GM19395 (cell line): ENCODE measurements at regions not wholly inside any gene's neighbourhood (a gene's known extent, or its start where the extent isn't known, plus 50 kb on each side); places are given as distances from the start of the nearest gene placed in this dataset.

Source experiments
- ATAC-seq: cut with Tn5 transposase; IDR thresholded peaks from one replicate; pipeline ENCODE4 v1.9.1; 2021; ENCODE audit warnings: mild to moderate bottlenecking, moderate library complexity; ENCODE audit not compliant: unreplicated experiment

DNA sequence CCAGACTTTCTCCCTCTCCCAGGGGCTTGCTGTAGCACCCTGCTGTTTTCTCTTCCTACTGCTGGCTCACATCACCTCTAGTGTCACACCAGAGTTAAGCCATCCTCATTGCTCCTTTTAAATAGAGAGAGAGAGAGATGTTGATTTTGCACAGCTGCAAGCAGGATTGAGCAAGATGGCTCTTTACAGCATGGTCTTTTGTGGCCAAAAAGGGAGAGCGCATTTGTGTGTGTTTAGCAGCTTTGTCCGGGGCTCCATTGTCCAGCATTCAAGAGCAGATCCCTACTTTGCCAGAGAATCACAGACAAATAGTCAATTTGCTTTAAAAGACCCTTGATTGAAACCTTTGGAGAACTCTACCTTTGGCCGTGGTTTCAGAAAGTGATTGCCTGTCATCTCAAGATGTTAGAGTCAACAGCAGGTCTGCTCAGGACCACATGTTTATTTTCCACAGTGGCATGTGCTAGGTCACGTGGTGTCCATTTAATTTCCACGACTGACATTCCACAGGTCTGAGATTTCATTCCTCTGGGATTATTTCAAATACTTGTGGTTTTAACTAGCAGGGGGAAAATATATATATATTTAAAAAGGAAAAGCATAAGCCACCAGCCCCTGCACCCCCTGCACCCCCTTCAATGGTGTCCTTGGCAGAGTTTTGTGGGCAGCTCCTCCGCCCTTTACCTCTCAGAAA, 359.9 kb upstream of the SLC14A2 start:
- no peak for ATAC-seq

DNA sequence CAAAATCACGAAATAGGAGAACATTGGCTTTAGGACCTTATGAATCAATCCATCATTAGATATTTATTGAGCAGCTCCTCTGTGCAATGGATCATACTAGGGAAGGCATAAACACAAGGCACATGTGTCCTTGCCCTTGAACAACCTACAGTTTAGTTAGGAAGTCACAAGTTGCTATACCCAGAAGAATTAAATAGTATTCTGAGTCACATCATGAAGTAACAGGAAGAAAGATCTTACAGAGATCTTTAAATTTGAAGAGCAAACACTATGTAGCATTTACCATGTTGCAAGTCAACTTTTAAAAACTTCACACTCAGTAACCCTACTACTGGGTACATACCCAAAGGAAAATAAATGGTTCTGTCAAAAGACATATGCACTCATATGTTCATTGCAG, 355.2 kb upstream of the SLC14A2 start:
- no peak for ATAC-seq

DNA sequence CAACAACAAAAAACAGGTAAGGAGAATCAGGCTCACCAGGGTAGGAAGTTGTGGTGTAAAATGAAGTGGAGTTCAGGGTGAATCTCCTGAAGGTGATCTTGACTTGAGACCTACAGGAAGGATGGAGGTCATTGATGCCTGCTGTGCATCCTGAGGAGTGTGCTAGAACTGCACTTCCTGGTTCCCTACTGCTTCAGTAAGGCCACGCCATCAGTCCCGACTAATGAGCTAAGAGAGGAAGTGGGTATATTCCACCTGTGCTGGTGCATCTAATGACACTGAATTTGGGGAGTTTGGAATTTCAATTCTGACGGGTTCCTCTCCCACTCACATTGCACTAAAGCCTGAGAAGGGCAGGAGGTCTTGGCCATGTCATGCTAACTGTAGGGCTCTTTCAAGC, 349.3 kb upstream of the SLC14A2 start:
- no peak for ATAC-seq

DNA sequence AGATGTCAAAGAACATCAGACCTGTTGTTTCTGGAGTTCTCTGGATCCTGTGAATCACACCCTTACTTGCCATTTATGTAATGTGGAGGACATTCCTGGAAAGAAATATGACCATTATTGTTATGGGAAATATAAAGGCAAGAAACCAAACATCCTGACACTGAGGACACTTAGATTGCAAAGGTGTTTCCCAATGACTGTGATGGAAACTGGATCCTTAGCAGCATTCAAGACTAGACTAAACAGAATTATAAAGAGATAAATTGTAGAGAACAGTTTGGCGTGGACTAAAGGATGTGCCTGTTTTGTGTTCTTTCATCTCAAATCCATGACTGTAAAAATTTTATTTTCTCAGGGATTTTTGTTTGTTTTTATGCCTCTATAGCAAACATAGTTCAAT, 347.7 kb upstream of the SLC14A2 start:
- ATAC-seq, result no peak

DNA sequence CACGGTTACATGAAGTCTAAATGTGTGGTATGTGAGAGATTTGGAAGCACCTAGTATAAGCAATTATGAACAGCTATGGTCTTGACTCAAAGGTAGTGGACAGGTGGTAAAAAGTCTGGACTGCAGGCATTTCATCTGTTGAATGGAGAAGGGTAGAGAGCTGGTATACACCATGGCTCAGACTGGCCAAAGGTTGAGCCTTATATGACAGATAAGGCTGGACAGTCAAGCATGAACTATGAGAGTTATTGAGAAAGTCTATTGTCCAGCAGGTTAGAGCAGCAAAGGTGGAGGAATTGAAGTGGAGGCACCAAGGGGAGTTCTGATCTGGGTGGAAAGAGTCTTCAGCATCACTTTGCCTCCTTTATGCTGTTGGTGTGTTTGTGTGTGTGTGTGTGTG, 346.7 kb upstream of the SLC14A2 start:
- no peak for ATAC-seq

DNA sequence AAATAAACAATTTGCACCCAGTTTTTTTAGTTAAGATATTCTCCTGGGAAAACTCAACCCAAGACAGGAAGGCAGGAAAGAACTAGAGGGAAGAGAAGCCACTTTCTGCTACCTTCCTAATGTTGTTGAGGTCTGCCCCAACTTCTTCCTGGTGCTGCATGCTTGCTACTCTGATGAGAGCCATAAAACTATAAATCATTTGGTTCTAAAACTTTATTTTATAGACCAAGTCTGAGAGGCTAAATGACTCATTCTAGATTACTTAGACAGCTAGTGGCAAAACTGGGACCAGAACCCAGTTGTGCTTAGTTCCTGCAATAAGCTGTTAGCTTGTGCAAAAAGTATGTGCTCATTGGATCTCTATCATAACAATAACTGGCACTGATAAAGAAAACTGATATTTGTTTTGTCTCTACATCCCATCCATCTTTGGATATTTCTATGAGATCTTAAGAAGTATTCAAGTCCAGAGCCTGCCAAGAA, 344.9 kb upstream of the SLC14A2 start:
- ATAC-seq, result no peak

DNA sequence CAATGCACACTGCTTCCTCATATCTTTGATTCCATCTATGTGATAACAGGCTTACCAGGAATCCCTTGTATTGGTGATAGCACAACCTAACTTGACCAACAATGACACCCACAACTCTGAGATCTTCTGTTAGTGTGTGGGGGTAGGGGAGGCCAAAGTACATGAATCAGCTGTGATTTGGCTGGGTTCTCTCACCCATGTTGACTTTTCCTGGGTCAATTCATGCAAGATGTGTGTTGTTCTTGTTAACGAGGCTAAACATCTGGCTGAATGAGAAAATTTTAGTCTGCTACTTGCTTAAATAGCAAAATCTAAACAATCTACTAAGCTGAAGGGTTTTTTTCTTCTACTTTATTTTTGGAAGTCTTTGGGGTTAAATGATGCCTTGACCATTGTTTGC, 341.2 kb upstream of the SLC14A2 start:
- no peak for ATAC-seq

DNA sequence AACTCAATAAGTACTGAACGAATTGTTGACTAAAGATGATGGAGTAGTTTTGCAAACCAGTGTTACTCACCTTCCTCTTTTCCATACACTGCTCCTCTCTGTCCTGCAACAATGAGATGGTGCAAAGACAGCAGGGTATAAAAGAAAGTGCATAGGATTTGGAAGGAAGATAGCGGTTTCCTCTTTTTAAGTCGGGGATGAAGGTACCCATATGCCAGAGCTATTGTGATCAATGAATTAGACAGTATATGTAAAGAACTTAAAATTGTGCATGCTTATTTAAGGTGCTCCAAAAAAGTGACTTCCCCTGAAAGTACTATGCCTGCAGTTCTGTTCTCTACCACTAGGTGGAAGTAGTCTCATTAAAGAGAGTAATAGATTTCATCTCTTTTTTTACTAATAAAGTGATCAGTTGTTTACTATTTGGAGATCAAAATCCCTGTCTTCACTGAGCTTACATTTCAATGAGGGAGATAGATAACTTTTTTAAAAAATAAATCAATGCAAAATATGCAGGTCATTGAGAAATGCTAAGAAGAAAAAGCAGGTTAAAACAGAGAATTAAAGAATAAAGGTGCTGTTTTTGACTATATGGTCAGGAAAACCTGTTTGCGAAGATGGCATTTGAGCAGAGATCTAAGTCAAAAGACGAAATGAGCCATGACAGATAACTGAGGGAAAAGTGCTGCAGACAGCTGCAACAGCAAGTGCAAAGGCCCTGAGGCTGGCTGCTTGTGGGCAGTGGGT, 339.7 kb upstream of the SLC14A2 start:
- ATAC-seq, result peak; percentile 54

DNA sequence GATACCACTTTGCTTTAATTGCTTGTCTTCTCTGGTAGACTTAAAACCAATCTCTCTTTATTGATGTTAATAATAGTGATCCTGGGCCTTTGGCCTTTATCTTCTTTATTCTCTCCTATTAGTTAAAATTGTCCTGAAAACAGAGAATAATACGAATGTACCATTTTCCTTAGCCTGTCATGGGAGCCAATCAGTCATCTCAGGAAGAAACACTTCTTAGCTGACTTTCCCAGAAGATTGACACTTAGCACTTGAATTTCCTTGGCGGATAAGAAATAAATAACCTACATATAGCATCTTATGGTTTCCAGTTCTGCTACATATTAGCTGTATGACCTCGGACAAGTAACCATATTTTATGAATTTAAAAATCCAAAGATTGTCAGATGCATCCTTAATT, 338.4 kb upstream of the SLC14A2 start:
- no peak for ATAC-seq

DNA sequence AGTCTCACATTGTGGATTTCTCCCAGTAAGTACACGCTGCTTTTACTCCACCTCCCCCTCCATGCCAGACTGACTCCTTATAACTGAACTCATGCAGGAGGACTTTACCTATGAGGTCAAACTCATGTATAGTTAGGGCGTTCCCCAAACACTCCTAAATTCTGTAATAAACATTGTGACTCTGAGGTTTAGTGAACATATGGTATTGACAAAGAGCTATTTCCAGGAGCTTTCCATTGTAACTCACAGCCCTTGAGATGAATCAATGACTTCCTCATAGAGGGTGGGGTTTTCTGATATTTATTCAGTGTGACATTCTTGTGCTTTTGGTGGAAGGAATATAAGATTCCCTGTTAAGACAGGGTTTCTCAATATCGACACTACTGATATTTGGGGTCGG, 337.4 kb upstream of the SLC14A2 start:
- no peak for ATAC-seq

DNA sequence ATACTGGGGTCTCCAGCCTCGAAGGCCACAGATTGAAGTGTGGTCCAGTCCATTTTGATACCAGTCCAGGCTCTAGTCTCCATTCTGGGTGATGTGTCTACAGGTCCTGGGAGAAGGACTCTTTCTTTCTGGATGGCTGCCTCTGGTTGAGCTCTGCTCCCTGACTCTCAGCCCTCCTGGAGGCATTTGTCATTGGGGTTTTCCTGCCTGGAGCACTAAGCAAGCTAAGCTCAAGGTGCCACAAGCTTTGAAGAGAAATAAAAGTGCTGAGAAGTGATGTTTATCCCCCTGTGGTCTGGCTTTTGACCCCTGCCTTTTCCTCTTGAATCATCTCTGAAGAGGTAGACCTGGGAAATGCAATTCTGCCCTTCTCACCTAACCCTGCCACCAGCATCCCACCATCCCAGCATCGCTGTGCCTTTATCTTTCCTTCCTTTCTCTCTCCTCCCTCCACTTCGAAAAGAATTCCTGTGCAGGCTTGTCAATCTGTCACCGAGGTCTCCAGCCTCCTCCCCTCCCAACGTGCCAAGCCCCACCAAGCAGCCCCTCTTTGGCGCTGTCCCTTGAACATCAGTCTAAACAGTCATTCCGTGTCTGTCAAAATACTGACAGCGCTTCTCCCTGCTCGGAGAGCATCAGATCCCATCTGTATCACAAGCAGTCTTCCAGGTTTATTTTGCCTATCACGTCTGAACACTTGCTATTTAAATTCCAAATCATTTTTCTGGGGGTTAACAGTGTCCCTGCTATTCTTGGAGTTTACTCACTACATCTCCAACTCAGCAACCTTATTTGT, 334.6 kb upstream of the SLC14A2 start:
- ATAC-seq, result no peak

DNA sequence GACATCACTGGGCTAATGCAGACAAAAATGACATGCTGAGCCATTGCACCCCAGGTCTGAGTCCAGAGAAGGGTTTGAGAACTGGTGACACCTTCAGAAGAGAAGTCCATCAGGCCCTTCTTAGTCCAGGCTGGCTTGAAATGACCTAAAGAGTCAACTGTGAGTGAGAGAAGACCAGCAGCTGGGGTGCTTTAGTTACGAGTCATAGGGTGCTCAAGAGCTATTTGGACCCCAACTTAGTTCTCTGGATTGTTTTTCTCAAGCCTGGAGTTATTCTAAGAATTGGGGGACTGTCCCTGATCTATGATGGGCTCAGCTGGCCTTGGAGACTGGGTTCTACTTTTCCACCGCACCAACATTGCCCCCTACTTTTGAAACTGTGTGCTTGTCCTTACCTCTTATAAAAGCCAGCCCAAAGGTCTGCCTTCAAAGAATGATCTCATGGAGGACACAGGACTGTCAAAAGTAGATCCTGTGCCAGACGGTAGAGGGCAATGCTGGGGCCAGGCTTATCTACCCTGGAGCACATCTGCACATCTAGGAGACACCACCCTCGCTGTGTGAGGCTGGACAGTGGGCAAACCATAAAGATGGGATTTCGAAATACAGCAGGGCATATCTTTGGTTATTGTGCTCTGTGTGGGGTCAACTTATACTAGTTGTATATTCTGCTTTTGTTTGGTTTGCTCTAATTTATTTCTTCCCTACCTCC, 333.0 kb upstream of the SLC14A2 start:
- no peak for ATAC-seq

DNA sequence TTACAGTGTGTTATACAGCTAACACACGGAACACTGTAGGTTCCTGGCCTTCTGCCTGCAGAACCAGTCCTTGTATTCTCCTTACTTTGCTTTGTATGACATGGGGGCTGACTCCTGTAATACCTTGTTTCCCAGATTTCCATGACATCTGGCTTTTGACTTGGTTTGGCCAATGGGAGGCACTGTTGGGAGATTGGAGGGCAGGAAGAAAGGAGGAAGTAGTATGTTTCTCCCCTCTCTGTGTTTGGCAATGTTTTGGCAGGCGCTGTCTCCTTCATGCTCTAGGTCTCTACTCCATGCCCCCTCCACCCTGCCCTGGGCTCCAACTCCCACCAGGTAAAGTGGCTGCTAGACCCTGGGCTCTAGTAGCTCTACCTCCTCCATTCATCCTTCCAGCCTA, 331.1 kb upstream of the SLC14A2 start:
- no peak for ATAC-seq

DNA sequence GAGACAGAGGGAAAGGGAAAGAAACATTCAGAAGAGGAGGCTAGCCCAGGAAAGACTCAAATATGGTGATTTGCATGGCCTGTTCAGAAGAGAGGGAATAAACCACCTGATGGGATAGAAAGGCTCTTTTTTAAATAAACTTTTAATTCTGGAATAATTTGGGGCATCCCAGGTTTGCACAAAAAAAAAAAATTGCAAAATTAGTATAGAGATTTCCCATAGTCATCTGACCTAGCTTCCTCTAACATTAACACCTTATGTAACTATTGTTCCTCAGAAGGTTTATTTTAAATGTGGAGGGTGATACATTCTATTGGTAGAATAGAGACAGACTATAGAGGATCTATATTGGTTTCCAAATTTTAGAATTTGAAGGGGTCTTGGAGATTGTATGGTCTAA, 330.4 kb upstream of the SLC14A2 start:
- no peak for ATAC-seq

DNA sequence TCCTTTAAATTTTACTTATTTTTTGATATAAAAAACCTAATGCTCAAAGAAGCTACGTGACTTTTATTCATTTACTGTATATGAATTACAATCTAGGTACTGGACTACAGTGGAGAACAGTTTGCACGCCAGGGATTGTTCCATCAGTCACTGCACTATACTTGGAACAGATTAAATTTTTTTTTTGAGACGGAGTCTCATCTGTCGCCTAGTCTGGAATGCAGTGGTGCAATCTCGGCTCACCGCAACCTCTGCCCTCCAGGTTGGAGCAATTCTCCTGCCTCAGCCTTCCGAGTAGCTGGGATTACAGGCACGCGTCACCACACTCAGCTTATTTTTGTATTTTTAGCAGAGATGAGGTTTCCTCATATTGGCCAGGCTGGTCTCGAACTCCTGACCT, 330.0 kb upstream of the SLC14A2 start:
- no peak for ATAC-seq

DNA sequence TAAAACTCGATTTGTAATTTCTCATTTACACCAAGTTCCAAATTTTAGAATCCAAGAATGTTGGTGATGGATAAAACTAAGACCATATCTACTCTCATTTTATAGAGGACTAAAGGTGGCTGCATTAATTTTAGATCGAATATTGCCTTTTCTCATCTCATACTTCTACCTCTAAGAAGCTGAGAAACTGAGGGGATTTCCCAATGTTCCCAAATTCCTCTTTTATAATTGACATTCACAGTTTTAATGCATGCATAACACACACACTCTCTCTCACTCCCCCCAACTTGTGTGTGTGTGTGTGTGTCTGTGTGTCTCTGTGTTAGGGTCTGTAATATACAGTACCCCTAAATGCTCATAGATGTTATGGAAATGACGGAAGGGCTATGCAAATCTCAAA, 328.8 kb upstream of the SLC14A2 start:
- ATAC-seq, result no peak

DNA sequence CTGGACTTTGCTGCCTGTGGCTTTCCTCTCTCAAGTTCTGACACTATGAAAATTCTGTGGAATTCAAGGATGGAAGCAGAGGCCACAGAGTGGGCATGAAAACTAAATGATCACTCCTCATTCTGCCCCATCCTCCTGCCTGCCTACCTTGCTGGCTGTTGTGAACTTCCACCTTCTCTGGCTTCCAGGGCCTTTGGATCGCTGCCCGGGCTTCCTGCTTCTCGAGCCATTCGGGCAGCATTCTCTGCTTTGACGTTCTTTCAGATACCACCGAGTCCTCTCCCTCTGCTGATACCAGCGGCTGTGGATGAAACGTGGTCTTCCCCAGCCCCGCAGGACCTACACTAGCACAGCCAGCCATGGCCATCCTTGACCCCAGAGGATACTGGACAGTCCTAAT, 327.7 kb upstream of the SLC14A2 start:
- ATAC-seq, result no peak

DNA sequence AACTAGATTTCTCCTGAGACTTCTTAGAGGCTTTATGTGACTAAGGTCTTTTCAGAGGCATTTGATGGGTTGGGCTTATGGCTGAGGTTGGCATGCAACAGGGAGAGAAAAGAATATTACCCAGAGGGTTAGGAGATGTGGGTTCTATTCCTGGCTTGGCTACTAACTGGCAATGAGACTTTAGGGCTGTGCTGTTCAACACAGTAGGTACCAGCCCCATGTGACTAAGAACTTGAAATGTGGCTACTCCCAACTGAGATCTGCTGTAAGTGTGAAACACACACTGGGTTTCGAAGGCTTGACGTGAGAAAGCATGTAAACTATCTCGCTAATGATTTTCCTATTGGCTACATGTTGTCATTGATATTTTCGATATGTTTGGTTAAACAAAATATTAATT, 324.9 kb upstream of the SLC14A2 start:
- no peak for ATAC-seq

DNA sequence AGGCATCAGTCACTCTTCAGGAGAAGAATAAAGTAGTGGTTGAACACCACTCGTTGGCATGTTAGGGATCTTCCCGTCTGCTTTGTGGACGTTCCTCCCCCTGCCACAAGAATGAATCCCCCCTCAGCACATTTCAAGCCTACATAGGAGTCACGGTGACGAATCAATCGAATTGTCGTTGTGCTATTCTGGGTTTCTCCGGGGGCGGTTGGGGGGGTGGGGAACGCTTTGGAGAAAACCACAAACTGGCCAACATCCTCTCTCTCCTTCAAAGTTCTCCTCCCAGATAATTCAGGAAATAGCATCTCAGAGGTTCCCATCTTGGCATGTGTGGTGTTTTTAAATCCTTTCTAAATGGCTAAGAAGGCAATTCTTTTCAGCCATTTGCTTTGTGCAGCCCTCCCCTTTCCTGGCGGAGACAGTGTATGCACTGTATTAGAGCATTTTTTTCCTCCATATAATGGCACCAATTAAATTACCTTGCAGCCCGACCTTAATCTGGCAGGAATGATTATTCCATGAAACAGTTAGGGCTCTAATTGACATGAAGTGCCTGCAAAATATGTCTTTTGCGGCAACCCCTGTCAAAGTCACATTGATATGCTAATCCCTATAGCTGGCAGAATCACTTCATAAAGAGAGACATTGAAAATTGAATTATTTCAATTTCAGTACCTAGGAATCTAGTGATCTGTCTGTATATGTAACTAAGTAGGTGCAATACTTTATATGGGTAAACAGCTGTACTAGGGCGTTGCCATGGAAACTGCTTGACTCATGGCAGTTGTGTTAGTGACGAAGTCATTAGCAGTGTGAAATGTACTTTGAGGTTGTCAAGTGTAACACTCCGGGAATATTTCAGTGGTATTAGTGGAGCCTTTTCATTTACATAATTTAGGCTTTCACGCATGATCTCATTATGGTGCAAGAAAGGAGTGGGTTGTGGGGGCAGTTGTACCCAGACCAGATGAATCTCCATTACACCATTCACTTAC, 323.4 kb upstream of the SLC14A2 start:
- no peak for ATAC-seq

DNA sequence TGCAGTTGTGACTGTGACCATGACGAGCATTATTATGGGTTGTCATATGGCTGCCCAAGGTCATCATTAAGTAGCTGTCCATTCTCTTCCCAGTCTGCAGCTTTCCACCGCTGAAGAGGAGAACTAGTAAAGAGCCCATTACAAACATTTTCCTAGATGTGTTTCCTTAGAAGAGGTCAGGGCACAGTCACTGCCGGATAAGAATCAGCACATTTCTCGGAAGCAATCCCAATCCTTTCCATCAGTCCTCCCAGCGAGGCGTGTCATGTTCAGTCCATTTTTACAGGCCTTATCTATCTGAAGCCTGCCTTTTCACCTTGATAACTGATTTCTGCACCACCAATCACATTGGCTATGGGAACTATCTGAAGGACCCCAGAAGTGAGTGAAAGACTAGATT, 319.9 kb upstream of the SLC14A2 start:
- ATAC-seq, result no peak
